ENCODE measurements at regions not wholly inside any gene's neighbourhood (a gene's known extent, or its start where the extent isn't known, plus 50 kb on each side); places are given as distances from the start of the nearest gene placed in this dataset.
"Not testable (repeated sequence)": the region's sequence is repeated elsewhere in the genome, so short reads cannot be mapped to it uniquely, and the experiment has no call there.

DNA sequence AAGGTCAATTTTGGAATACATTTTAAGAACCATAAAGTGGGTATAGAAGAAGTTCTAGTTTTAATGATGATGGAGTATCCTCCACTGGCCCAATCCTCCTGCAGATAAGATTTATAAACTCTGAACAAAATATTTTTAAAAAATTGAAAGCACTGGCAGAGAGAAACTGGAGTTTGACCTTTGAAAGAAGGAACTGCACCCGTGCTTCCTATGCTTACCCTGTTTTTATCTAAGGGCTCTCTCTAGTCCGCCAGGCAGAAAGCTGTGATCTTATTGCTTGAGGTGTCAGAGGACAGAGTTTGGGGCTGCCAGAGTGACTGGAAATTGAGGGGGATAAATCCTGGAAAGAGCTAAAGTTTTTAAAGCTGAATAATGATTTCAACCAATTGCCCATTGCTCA, 282.6 kb downstream of the BCL2L11 start:
- H3K9me3 ChIP-seq (ENCODE audit: control insufficient read depth, insufficient read depth, low read depth, low read length); H3K4me3 ChIP-seq (ENCODE audit: low read depth in 2 of 2, low read length in 2 of 2); ATAC-seq; H3K36me3 ChIP-seq (ENCODE audit: control insufficient read depth, insufficient read depth, low read length); H3K4me1 ChIP-seq (ENCODE audit: control insufficient read depth, insufficient read depth, low read length); in situ Hi-C loops (cut with HindIII; ENCODE audit: low pct_unique_long_range_greater_than_20kb, low sequenced_read_pairs); POLR2A ChIA-PET; BruUV-seq (replicated peaks); intact Hi-C loops (cut with micrococcal nuclease; ENCODE audit: unreplicated experiment); CTCF ChIA-PET; H3K27ac ChIP-seq (ENCODE audit: low read length); H3K27me3 ChIP-seq (ENCODE audit: control insufficient read depth, insufficient read depth, low read length); DNase-seq (ENCODE audit: low read depth, low spot score): not testable (repeated sequence)

DNA sequence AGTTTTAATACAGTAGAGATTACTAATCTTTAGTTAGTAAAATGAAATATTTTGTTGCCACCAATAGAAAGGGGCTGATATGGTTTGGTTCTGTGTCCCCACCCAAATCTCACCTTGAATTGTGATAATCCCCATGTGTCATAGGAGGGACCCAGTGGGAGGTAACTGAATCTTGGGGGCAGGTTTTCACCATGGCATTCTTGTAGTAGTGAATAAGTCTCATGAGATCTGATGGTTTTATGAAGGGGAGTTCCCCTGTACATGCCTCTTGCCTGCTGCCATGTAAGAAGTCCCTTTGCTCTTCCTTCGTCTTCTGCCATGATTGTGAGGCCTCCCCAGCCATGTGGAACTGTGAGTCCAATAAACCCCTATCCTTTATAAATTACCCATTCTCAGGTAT, 285.9 kb downstream of the BCL2L11 start:
- H3K9me3 ChIP-seq (ENCODE audit: control insufficient read depth, insufficient read depth, low read depth, low read length); in situ Hi-C loops (cut with HindIII; ENCODE audit: low pct_unique_long_range_greater_than_20kb, low sequenced_read_pairs): not testable (repeated sequence)

GRCh38 chr2:111407632-111408194, 287.0 kb downstream of the BCL2L11 start:
- H3K27ac ChIP-seq (ENCODE audit: low read length); H3K27me3 ChIP-seq (ENCODE audit: control insufficient read depth, insufficient read depth, low read length); CTCF ChIA-PET; POLR2A ChIA-PET; BruUV-seq (replicated peaks); intact Hi-C loops (cut with micrococcal nuclease; ENCODE audit: unreplicated experiment); H3K4me3 ChIP-seq (ENCODE audit: low read depth in 2 of 2, low read length in 2 of 2); H3K9me3 ChIP-seq (ENCODE audit: control insufficient read depth, insufficient read depth, low read depth, low read length); H3K4me1 ChIP-seq (ENCODE audit: control insufficient read depth, insufficient read depth, low read length); H3K36me3 ChIP-seq (ENCODE audit: control insufficient read depth, insufficient read depth, low read length); DNase-seq (ENCODE audit: low read depth, low spot score); in situ Hi-C loops (cut with HindIII; ENCODE audit: low pct_unique_long_range_greater_than_20kb, low sequenced_read_pairs): not testable (repeated sequence)
- peak; percentile 83 for ATAC-seq

More for the DNA sequence above, 285.9 kb downstream of the BCL2L11 start:
- ATAC-seq; POLR2A ChIA-PET; H3K4me1 ChIP-seq (ENCODE audit: control insufficient read depth, insufficient read depth, low read length); H3K27me3 ChIP-seq (ENCODE audit: control insufficient read depth, insufficient read depth, low read length); H3K36me3 ChIP-seq (ENCODE audit: control insufficient read depth, insufficient read depth, low read length); DNase-seq (ENCODE audit: low read depth, low spot score); CTCF ChIA-PET; H3K4me3 ChIP-seq (ENCODE audit: low read depth in 2 of 2, low read length in 2 of 2); H3K27ac ChIP-seq (ENCODE audit: low read length); intact Hi-C loops (cut with micrococcal nuclease; ENCODE audit: unreplicated experiment); BruUV-seq (replicated peaks): not testable (repeated sequence)

DNA sequence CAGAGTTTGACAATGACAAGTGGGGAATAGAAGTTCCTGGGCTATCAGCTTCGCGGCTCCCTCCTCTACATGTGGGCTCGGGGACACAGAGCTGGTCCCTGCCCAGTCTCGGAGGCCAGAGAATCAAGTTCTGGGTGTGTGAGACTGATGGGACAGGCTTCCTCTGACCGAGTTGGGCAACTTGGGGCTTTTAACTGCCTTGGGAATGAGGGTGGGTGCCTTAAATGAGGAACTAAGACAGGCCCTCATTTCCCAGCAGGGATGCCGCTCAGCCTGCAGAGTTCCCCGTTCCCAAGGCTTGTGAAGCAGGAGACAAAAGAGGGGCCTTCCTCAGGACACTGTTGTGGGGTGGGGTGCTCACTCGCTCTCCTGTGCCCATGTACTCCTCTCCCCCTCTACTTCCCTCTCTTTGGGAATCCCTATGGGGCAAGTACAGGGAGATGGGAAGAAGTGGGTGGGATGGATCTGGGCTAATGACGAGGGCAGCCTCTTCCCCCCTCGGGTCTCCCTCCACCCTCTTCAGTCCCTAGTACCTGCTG, 290.2 kb downstream of the BCL2L11 start:
- POLR2A ChIA-PET; in situ Hi-C loops (cut with HindIII; ENCODE audit: low pct_unique_long_range_greater_than_20kb, low sequenced_read_pairs); intact Hi-C loops (cut with micrococcal nuclease; ENCODE audit: unreplicated experiment); H3K36me3 ChIP-seq (ENCODE audit: control insufficient read depth, insufficient read depth, low read length); ATAC-seq; CTCF ChIA-PET; H3K27me3 ChIP-seq (ENCODE audit: control insufficient read depth, insufficient read depth, low read length); BruUV-seq (replicated peaks); H3K27ac ChIP-seq (ENCODE audit: low read length); DNase-seq (ENCODE audit: low read depth, low spot score); H3K4me1 ChIP-seq (ENCODE audit: control insufficient read depth, insufficient read depth, low read length); H3K4me3 ChIP-seq (ENCODE audit: low read depth in 2 of 2, low read length in 2 of 2); H3K9me3 ChIP-seq (ENCODE audit: control insufficient read depth, insufficient read depth, low read depth, low read length): not testable (repeated sequence)

GRCh38 chr2:111411867-111412681, 291.4 kb downstream of the BCL2L11 start:
- H3K4me1 ChIP-seq (ENCODE audit: control insufficient read depth, insufficient read depth, low read length); CTCF ChIA-PET; ATAC-seq; intact Hi-C loops (cut with micrococcal nuclease; ENCODE audit: unreplicated experiment); BruUV-seq (replicated peaks); H3K36me3 ChIP-seq (ENCODE audit: control insufficient read depth, insufficient read depth, low read length); H3K27me3 ChIP-seq (ENCODE audit: control insufficient read depth, insufficient read depth, low read length); DNase-seq (ENCODE audit: low read depth, low spot score); H3K9me3 ChIP-seq (ENCODE audit: control insufficient read depth, insufficient read depth, low read depth, low read length); H3K4me3 ChIP-seq (ENCODE audit: low read depth in 2 of 2, low read length in 2 of 2); in situ Hi-C loops (cut with HindIII; ENCODE audit: low pct_unique_long_range_greater_than_20kb, low sequenced_read_pairs); H3K27ac ChIP-seq (ENCODE audit: low read length); POLR2A ChIA-PET: not testable (repeated sequence)

DNA sequence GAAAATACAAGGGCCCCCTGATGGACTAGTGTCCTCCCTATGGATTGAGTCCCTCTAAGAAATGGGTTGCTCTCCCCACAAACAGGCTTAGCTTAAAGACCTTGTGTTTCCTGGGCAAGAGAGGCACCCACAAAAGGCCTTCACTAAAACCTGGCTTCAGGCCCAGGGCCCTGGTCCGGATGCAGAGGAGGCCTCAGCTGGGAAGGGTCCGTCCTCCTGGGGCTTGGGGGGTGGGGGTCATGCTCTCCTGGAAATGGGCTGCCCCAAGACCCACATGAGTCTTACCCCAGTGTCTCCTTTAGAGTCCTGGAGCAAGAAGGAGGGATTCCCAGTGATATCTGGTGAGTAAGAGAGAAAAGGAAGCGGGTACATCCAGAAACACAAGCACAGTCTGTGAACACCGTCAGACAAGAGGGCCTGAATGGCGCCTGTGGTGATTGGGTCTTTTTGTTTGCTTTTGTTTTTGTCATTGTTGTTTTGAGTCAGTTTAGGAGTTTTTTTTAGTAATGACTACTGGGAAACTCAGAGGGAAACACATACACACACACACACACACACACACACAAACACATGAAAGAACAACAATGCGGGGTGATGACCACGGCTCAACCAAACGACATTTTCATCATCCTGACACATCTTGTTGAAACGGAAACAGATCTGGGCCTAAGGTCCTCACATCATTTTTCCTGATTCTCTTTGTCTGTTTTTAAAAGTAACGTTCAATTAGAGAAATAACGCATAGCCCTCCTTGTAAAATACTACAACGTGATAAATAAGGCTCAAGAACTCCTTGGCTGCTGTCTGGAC, 292.3 kb downstream of the BCL2L11 start:
- H3K4me1 ChIP-seq (ENCODE audit: control insufficient read depth, insufficient read depth, low read length); intact Hi-C loops (cut with micrococcal nuclease; ENCODE audit: unreplicated experiment); H3K27ac ChIP-seq (ENCODE audit: low read length); DNase-seq (ENCODE audit: low read depth, low spot score); H3K9me3 ChIP-seq (ENCODE audit: control insufficient read depth, insufficient read depth, low read depth, low read length); in situ Hi-C loops (cut with HindIII; ENCODE audit: low pct_unique_long_range_greater_than_20kb, low sequenced_read_pairs); BruUV-seq (replicated peaks); H3K27me3 ChIP-seq (ENCODE audit: control insufficient read depth, insufficient read depth, low read length); H3K36me3 ChIP-seq (ENCODE audit: control insufficient read depth, insufficient read depth, low read length); H3K4me3 ChIP-seq (ENCODE audit: low read depth in 2 of 2, low read length in 2 of 2); CTCF ChIA-PET; ATAC-seq; POLR2A ChIA-PET: not testable (repeated sequence)

GRCh38 chr2:111413950-111414349, 293.2 kb downstream of the BCL2L11 start:
- in situ Hi-C loops (cut with HindIII; ENCODE audit: low pct_unique_long_range_greater_than_20kb, low sequenced_read_pairs); intact Hi-C loops (cut with micrococcal nuclease; ENCODE audit: unreplicated experiment); BruUV-seq (replicated peaks); H3K4me3 ChIP-seq (ENCODE audit: low read depth in 2 of 2, low read length in 2 of 2); H3K9me3 ChIP-seq (ENCODE audit: control insufficient read depth, insufficient read depth, low read depth, low read length); DNase-seq (ENCODE audit: low read depth, low spot score); CTCF ChIA-PET; H3K27me3 ChIP-seq (ENCODE audit: control insufficient read depth, insufficient read depth, low read length); POLR2A ChIA-PET; H3K27ac ChIP-seq (ENCODE audit: low read length); H3K36me3 ChIP-seq (ENCODE audit: control insufficient read depth, insufficient read depth, low read length); H3K4me1 ChIP-seq (ENCODE audit: control insufficient read depth, insufficient read depth, low read length): not testable (repeated sequence)
- 0 out of 2 replicates have a peak, but pooled peaks have one; percentile 14 for ATAC-seq
